GM18868 (cell line): ENCODE measurements at regions not wholly inside any gene's neighbourhood (a gene's known extent, or its start where the extent isn't known, plus 50 kb on each side); places are given as distances from the start of the nearest gene placed in this dataset.

Source experiments
- ATAC-seq: cut with Tn5 transposase; IDR thresholded peaks from one replicate; pipeline ENCODE4 v1.9.1; 2021; ENCODE audit warnings: mild to moderate bottlenecking, moderate library complexity; ENCODE audit not compliant: unreplicated experiment

- ATAC-seq, result no peak
Observed at GRCh38 chr4:110953191-110953590, 330.3 kb upstream of the PITX2 start.

- no peak for ATAC-seq
Observed at GRCh38 chr4:110953898-110954297, 331.0 kb upstream of the PITX2 start.

DNA sequence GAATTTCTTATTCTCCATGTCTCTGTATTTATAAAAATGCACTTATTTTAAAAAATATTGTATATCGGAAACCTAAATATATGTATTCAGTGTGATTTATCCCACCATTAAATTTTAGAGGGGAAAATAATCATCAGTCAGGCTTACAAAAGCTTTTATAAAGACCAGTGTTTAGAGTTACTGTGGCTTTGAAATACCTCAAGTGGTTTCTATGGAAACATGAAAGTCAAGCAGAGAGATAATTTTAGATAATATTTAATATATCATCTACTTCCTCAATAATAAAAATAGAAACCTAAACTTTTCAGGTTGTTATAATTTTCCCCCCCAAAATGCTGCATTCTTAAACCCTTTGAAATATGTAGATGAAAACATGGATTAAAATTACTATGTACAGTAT is 332.9 kb upstream of the PITX2 start:
- ATAC-seq, result no peak

DNA sequence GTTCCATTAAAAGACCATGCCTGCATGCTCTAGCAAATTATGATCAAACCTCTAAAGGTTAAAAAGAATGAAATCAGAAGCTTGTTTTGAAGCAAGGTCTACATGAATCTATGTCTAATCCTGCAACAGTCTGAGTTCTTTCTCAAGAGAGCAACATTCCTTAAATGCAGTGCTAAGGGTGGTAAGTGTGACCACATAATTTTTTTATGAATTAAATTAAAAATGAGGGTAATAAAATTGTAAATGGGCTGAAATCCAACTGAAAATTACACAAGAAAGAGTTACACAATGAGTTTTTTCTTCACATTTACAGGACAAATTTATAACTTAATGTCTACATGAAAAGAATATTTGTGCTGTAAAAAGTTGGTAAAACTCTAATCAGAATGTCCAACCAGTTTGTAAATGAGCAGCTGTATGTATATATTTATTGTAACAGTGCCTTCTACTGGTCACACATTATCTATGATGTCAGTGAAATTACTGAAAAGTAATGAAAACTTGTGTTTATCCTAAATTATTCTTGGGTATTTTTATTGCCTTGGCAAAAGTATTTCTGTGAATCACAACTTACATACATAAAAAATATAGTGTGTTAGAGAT is 336.3 kb upstream of the PITX2 start:
- no peak for ATAC-seq

GRCh38 chr4:110961066-110961465 is 338.2 kb upstream of the PITX2 start:
- ATAC-seq, result no peak

DNA sequence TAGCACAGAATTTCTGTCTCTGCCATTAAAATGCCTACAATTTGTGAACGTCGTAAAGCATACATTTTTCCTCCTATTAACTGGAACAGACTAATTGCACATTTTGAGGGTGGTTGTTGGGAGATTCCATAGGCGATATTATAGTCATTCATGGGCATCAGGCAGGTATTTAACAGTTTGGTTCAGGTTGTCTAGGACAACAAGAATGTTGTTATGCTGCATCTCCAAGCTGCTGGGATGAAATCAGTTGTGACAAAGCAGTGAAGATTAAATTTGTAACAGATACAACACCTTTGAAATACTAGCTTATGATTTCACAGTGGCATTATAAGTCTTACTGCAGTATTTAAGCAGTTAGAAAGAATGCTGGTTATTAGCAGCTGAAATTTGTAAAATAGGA is 339.7 kb upstream of the PITX2 start:
- ATAC-seq, result no peak

DNA sequence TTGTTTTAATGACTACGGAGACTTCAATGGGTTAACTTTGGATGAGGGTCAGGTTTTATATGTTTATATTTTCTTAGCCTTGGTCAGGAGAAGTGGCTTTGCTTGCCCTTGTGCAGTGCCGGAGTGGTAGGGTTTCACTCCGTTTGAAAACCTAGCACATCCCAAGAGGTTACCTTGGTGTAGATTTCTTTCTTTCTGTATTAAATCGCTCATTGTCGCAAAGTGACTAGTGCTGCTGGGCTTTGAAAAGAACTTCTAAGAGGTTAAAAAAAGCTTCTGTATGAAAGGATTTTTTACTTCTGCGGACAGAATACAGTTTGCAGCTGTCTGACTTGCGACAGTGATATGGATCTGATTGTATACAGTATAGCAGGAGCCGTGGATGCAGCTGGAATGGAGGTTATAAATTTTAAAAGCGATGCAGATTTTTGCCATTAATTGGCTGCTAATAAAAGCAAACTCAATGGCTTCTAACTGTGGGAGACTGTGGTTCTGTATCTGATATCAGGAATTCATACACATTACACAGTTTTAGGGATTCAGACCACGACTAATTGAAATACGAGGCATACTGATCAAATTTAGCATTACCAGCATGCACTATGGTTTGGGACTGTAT is 340.9 kb upstream of the PITX2 start:
- no peak for ATAC-seq

DNA sequence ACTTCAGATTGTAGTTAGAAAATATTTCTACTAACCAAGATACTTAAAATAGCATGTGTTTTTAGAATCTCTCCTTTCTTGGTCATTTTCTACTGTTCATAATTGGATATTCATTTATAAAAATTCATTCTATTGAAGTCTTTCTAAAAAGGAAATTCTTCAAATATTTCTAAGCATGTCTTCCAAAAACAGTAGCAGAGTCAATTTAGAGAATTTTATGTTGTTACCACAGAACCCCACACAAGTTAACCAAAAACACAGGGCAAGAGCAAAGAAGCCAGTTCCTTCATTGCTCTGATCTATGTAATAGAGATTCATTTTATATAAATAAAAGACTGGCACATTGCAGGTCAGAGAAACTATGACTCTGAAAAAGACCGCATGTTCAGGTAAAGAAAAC is 345.1 kb upstream of the PITX2 start:
- ATAC-seq, result no peak

DNA sequence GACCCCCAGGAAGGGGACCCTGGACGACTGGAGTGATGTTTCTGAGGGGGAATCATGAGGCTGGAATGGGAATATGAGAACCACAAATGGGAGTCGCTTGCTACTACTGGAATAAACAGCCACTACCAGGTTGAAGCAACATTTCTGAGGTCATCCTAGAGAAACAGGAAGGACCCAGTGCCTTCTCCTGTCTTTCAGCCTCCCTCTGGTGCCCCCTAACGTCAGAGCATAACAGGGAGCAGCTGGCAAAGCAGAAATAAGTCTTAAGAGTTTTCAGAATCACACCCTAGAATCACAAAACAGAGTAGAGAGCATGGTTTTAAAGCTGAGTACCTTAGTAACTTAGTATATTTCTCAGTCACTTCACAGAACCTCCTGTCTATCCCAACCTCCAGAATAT is 347.8 kb upstream of the PITX2 start:
- ATAC-seq, result peak; percentile 89

DNA sequence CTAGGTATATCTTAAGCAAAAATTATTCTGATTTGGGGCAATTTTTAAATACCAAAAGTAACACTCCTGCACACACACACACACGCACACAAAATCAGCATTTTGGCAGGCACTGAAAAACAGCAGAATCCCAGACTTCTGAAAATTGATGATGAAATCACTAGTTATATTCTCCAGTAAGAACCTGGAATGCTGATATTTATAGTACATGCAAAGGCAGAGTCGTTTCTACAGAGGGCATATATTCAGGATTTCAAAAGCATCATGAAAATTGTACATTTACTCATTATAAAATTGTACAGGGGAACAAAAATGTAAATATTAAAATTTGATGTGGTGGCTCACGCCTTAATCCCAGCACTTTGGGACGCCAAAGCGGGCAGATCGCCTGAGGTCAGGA is 352.5 kb upstream of the PITX2 start:
- ATAC-seq, result no peak

- ATAC-seq, result no peak
Observed at GRCh38 chr4:110977554-110977953, 354.7 kb upstream of the PITX2 start.

DNA sequence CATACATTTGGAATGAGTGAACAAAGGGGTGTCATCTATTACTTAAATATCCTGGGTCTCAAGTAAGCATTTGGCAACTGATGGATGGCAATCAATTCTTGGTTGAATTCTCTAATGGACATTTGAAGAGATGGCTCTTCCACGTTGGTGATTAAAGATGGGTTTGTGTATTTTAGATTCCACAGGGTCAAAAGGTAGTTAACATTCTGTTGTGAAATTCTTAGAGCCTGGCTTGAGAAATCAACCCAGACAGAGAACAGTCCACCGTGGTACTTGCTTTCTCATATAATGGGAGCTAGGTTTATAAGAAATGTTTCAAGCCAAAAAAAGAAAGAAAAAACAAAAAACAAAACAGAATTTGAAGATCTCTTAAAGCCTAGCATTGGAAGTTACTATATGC is 355.9 kb upstream of the PITX2 start:
- ATAC-seq, result no peak

- no peak for ATAC-seq
Observed at GRCh38 chr4:110982486-110982885, 359.6 kb upstream of the PITX2 start.

DNA sequence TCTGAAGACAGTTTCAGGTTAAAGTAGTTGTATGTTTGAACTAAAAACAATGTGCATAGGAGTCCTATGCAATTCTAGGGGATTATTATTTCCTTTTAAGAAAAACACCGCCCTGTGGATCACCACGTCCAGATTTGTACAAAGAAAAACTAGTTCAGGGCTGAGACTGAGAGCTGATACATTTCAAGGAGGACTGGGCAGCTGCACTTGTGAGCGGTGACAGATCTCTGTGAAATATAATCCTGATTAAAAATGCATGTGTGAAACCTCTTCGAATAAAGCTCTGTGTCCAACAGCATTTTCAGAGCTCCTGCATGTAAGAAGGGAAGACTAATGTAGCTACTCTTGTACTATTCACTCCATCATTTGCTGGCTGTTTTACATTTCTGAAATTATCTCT is 365.8 kb upstream of the PITX2 start:
- no peak for ATAC-seq

- ATAC-seq, result no peak
Observed at GRCh38 chr4:110989125-110989524, 366.2 kb upstream of the PITX2 start.

DNA sequence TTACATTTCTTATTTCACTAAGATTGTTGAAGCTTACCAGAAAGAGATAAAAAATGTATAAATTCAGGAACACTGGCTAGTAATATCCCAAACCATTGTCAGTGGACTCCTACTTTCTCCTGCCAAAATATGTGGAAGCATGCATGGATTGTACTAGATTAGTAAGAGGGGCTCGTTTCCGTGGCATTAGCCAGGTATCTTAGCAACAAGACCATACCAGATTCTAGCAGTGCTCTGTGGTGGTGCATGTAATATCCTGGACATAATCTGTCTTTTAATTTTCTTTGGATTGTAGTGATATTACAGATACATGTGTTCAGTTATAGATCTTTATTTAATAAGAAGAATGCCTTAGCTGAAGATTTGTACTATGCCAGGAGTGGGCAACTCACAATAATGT is 371.9 kb upstream of the PITX2 start:
- no peak for ATAC-seq

DNA sequence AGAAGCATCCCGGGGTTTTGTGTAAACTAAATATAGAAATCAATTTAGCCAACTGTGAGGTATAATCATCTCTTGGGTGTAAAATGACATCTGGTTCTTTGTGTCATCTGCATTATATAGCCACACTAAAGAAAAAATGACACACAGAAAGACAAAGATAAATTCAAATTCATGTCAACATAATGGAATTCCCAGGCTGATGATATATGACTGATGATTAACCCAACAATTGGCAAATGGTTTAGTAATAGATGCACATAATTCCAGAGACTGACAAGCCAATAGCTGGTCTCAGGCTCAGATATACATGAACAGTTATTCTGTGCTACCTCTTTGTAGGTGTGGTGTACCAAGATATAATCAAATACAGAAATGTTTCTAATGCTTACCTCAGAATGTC is 375.4 kb upstream of the PITX2 start:
- ATAC-seq, result no peak

GRCh38 chr4:111011458-111011857 is 388.6 kb upstream of the PITX2 start:
- ATAC-seq, result no peak

GRCh38 chr4:111013846-111014245 is 391.0 kb upstream of the PITX2 start:
- ATAC-seq, result no peak

- no peak for ATAC-seq
Observed at GRCh38 chr4:111014537-111014936, 391.7 kb upstream of the PITX2 start.

DNA sequence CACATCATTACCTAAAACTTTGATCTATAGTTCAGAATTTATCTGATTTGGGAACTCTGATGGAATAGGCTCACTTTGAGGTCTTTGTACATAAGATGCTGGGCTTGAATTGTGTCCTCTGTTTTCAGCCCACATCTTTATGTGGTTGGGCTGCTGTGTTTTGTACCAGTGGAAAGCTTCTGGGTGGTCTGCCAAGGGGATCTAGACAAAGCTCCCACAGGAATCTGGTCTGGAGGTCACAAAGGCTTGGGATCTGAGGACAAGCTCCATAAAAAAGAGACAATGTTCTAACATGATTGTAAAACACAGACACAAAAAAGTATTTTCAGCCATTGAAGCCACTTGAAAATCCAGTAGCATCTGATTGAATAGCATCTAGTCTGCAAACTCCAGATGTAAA is 393.5 kb upstream of the PITX2 start:
- no peak for ATAC-seq

DNA sequence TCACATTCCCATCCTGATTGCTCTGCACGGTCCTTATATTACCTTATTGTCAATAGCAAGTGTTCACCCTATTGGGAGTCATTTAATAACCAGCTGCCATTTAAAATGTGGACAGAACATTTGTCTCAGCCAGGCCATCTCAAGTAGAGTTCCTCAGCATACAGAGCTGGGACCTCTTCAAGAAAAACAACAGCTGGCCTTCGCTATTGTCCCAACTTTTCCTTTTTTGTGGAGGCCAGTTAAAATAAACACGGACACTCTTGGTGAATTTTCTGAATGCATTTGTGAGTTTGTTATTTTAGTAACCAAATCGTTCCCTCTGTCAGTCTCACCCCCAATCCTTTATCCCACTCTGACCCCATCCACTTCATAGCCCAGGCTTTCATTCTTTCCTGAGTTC is 395.3 kb upstream of the PITX2 start:
- ATAC-seq, result no peak

GRCh38 chr4:111020476-111020875 is 397.6 kb upstream of the PITX2 start:
- ATAC-seq, result no peak
